GM11168 (cell line): ENCODE measurements at regions not wholly inside any gene's neighbourhood (a gene's known extent, or its start where the extent isn't known, plus 50 kb on each side); places are given as distances from the start of the nearest gene placed in this dataset.

Experiments
- in situ Hi-C: fragments of 300-500 bp; cut with MboI; formaldehyde crosslinking; loops from one replicate; pipeline ENCODE4 v1.12.0; 2022; ENCODE audit warnings: low sequenced_read_pairs; ENCODE audit not compliant: unreplicated experiment

- in situ Hi-C loops, result no loop called here
Observed at GRCh38 chr7:25967278-25968204, 184.5 kb upstream of the NFE2L3 start.

GRCh38 chr7:25968205-25968993 lies 183.6 kb upstream of the NFE2L3 start:
- in situ Hi-C loops, result no loop called here

- in situ Hi-C loops, result no loop called here
Observed at GRCh38 chr7:25970356-25970755, 181.6 kb upstream of the NFE2L3 start.

- in situ Hi-C loops, result no loop called here
Observed at GRCh38 chr7:25970911-25971310, 181.1 kb upstream of the NFE2L3 start.

- in situ Hi-C loops, result no loop called here
Observed at GRCh38 chr7:25976630-25977029, 175.4 kb upstream of the NFE2L3 start.

- in situ Hi-C loops, result no loop called here
Observed at GRCh38 chr7:25978466-25978865, 173.5 kb upstream of the NFE2L3 start.

- in situ Hi-C loops, result no loop called here
Observed at GRCh38 chr7:25979605-25980004, 172.4 kb upstream of the NFE2L3 start.

GRCh38 chr7:25982684-25983083 lies 169.3 kb upstream of the NFE2L3 start:
- in situ Hi-C loops, result no loop called here

- in situ Hi-C loops, result no loop called here
Observed at GRCh38 chr7:25985196-25985595, 166.8 kb upstream of the NFE2L3 start.

GRCh38 chr7:25988640-25989039 lies 163.4 kb upstream of the NFE2L3 start:
- in situ Hi-C loops, result no loop called here

GRCh38 chr7:25989140-25989705 lies 162.8 kb upstream of the NFE2L3 start:
- in situ Hi-C loops, result no loop called here

GRCh38 chr7:25994433-25994994 lies 157.5 kb upstream of the NFE2L3 start:
- in situ Hi-C loops, result no loop called here

GRCh38 chr7:25995216-25995615 lies 156.8 kb upstream of the NFE2L3 start:
- in situ Hi-C loops, result no loop called here

- in situ Hi-C loops, result no loop called here
Observed at GRCh38 chr7:25996006-25996408, 156.0 kb upstream of the NFE2L3 start.

- in situ Hi-C loops, result no loop called here
Observed at GRCh38 chr7:25998499-25998898, 153.5 kb upstream of the NFE2L3 start.

GRCh38 chr7:26000841-26001240 lies 151.2 kb upstream of the NFE2L3 start:
- in situ Hi-C loops, result loop anchor here (10.0 kb wide), 1 partner anchor 54 kb away; no protein-coding TSS in a partner anchor

GRCh38 chr7:26001662-26002244 lies 150.2 kb upstream of the NFE2L3 start:
- in situ Hi-C loops, result loop anchor here (10.0 kb wide), 1 partner anchor 53 kb away; no protein-coding TSS in a partner anchor

- in situ Hi-C loops, result loop anchor here (10.0 kb wide), 1 partner anchor 49 kb away; no protein-coding TSS in a partner anchor
Observed at GRCh38 chr7:26005683-26006410, 146.2 kb upstream of the NFE2L3 start.

- in situ Hi-C loops, result loop anchor here (10.0 kb wide), 1 partner anchor 48 kb away; no protein-coding TSS in a partner anchor
Observed at GRCh38 chr7:26006426-26006825, 145.6 kb upstream of the NFE2L3 start.
